Thymus (tissue), 11 donors: ENCODE measurements at regions not wholly inside any gene's neighbourhood (a gene's known extent, or its start where the extent isn't known, plus 50 kb on each side); places are given as distances from the start of the nearest gene placed in this dataset.
"Not testable (repeated sequence)": the region's sequence is repeated elsewhere in the genome, so short reads cannot be mapped to it uniquely, and the experiment has no call there.

ENCODE experiments used
- DNase-seq, 9 donors: peaks; one replicate each; pipeline ENCODE4 v3.0.0-alpha.2; 2013; ENCODE audit warnings: low spot score in 9 of 9, low read depth in 6 of 9, missing footprints in 1 of 9
- H3K27ac ChIP-seq, 2 donors: one replicate each; pipeline ENCODE4 v1.5.1; 2013; ENCODE audit warnings: control low read depth in 1 of 2, low read depth in 1 of 2, low read length in 1 of 2, mild to moderate bottlenecking in 1 of 2, moderate library complexity in 1 of 2
- H3K27me3 ChIP-seq, 2 donors: one replicate each; pipeline ENCODE4 v1.5.1; 2013; ENCODE audit warnings: low read length in 1 of 2; ENCODE audit not compliant: control insufficient read depth in 2 of 2, insufficient read depth in 1 of 2
- H3K36me3 ChIP-seq, 2 donors: one replicate each; pipeline ENCODE4 v1.5.1; 2013; ENCODE audit warnings: low read length in 1 of 2, mild to moderate bottlenecking in 1 of 2, moderate library complexity in 1 of 2; ENCODE audit not compliant: control insufficient read depth in 2 of 2, insufficient read depth in 2 of 2
- H3K4me1 ChIP-seq, 2 donors: one replicate each; pipeline ENCODE4 v1.5.1; 2013; ENCODE audit warnings: low read length in 2 of 2; ENCODE audit not compliant: control insufficient read depth in 2 of 2, insufficient read depth in 2 of 2
- H3K4me3 ChIP-seq, 2 donors: one replicate each; pipeline ENCODE4 v1.5.1; 2013; ENCODE audit warnings: low read length in 2 of 2, control low read depth in 1 of 2, mild to moderate bottlenecking in 1 of 2
- H3K9me3 ChIP-seq, 2 donors: one replicate each; pipeline ENCODE4 v1.5.1; 2013; ENCODE audit warnings: low read length in 1 of 2, mild to moderate bottlenecking in 1 of 2; ENCODE audit not compliant: control insufficient read depth in 2 of 2, insufficient read depth in 1 of 2
- WGBS: extraction: QIAGEN DNeasy Blood & Tissue Kit; methylation state at CpG from one replicate; pipeline ENCODE4 v1.1.7; 2013; 5-methylcytosine and 5-hydroxymethylcytosine counted together
- donor health status: healthy.

- H3K36me3 ChIP-seq = no peaks in the 10 kb centered on the region
- no peaks in the 10 kb centered on the region for H3K4me1 ChIP-seq
- no peak overlapping the region for H3K4me3 ChIP-seq
- H3K9me3 ChIP-seq = no peaks in the 10 kb centered on the region
- no peaks in the 10 kb centered on the region for H3K27me3 ChIP-seq
- no peak for DNase-seq
- no peak overlapping the region for H3K27ac ChIP-seq
Observed at GRCh38 chr4:43496188-43496587, 603.7 kb downstream of the GRXCR1 start.

DNA sequence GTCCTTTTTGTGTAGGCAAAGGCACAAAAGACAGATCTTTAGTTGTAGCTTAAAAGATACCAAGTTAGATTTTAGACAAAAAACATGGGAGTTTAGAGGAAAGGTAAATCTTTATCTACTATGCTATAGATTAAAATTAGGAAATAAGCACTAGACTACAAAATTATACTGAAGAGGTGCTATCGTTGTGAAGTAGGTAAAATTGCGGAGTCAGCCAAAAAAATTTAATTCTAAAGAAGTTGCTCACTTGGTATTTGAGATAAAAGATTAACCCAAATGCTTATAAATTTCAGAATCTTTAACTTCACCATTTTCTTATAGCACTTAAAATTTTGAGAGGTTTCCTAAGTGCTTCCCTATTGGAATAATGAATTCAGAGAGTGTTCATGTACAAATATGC, 604.1 kb downstream of the GRXCR1 start:
- Histone ChIP-seq H3K4me3 (no peak overlapping the region), H3K4me1 (no peaks in the 10 kb centered on the region), H3K27me3 (no peaks in the 10 kb centered on the region), H3K27ac (no peak overlapping the region), H3K36me3 (no peaks in the 10 kb centered on the region), H3K9me3 (no peaks in the 10 kb centered on the region)
- WGBS = 47% methylated on average over 2 of the region's 2 CpGs
- DNase-seq = no peak

DNA sequence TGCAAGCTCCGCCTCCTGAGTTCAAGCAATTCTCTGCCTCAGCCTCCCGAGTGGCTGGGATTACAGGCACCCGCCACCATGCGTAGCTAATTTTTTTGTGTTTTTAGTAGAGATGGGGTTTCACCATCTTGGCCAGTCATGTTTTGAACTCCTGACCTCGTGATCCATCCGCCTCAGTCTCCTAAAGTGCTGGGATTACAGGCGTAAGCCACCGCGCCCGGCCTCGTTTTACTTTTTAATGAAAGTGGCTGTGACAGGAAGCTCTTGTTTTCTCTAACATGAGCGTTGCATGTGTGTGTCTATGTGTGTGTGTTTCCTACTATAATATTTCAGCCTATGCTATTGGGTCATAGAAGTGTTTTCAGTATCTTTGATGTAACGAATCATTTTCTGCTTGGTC, 613.3 kb downstream of the GRXCR1 start:
- not testable (repeated sequence) for H3K27me3 ChIP-seq, H3K36me3 ChIP-seq, H3K27ac ChIP-seq, DNase-seq, H3K4me3 ChIP-seq, H3K4me1 ChIP-seq
- peaks cover 0 to 10% of the 10 kb centered on the region in 2 donors for H3K9me3 ChIP-seq
- 96% methylated on average over 13 of the region's 13 CpGs for WGBS

- Histone ChIP-seq H3K9me3 (peaks cover 0 to 7% of the 10 kb centered on the region in 2 donors), H3K36me3 (no peaks in the 10 kb centered on the region), H3K27ac (no peak overlapping the region), H3K4me3 (no peak overlapping the region), H3K27me3 (no peaks in the 10 kb centered on the region), H3K4me1 (no peaks in the 10 kb centered on the region)
- no peak for DNase-seq
- WGBS = 92% methylated on average over 1 of the region's 1 CpG
Observed at GRCh38 chr4:43512253-43512652, 619.7 kb downstream of the GRXCR1 start.

DNA sequence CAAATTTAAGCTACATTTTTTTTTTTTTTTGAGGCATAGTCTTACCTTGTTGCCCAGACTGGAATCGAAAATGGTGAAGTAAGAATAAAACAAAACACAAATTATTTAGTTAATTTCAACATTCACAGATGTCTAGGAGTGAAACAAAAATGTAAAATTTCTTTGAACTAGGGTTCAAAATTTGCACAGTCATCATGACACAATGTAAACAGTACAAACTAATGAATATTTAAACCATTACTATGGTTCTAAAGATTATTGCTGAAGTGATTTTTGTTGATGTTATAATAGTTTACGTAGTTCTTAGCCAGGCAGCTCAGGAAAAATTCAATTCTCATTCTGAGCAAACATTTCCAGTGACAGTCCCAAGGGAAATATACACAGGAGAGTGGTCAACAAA, 633.1 kb downstream of the GRXCR1 start:
- no peaks in the 10 kb centered on the region for H3K9me3 ChIP-seq
- H3K4me3 ChIP-seq = no peak overlapping the region
- no peaks in the 10 kb centered on the region for H3K27me3 ChIP-seq
- no peaks in the 10 kb centered on the region for H3K36me3 ChIP-seq
- no peaks in the 10 kb centered on the region for H3K4me1 ChIP-seq
- no peak overlapping the region for H3K27ac ChIP-seq
- 92% methylated on average over 2 of the region's 2 CpGs for WGBS
- no peak for DNase-seq

- no peak for DNase-seq
- Histone ChIP-seq H3K36me3 (no peaks in the 10 kb centered on the region), H3K4me3 (no peak overlapping the region), H3K27me3 (no peaks in the 10 kb centered on the region), H3K4me1 (no peaks in the 10 kb centered on the region), H3K9me3 (peaks cover 0 to 7% of the 10 kb centered on the region in 2 donors), H3K27ac (no peak overlapping the region)
- 77% methylated on average over 1 of the region's 1 CpG for WGBS
Observed at GRCh38 chr4:43547561-43547960, 655.0 kb downstream of the GRXCR1 start.

- Histone ChIP-seq H3K36me3 (no peaks in the 10 kb centered on the region), H3K4me1 (no peaks in the 10 kb centered on the region), H3K27me3 (no peaks in the 10 kb centered on the region), H3K27ac (no peak overlapping the region), H3K9me3 (peaks cover 0 to 15% of the 10 kb centered on the region in 2 donors), H3K4me3 (no peak overlapping the region)
- WGBS = 90% methylated on average over 24 of the region's 24 CpGs
- no peak for DNase-seq
Observed at GRCh38 chr4:43550981-43551627, 658.6 kb downstream of the GRXCR1 start.

DNA sequence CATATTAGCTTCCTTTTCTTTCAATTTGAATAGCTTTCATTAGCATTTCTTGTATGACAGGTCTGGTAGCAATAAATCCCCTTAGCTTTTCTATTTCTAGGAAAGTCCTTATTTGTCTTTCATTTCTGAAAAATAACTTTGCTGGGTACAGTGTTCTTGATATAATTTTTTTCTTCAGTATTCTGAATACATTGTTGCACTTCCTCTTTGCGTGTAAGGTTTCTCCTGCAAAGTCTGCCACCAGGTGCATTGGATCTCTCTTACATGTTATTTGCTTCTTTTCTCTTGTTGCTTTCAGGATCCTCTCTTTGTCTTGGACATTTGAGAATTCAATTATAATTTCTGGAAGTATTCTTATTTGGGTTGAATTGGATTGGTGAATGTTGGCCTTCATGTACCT, 663.7 kb downstream of the GRXCR1 start:
- 81% methylated on average over 1 of the region's 1 CpG for WGBS

GRCh38 chr4:43560047-43560446, 667.5 kb downstream of the GRXCR1 start:
- no peaks in the 10 kb centered on the region for H3K4me1 ChIP-seq
- H3K27me3 ChIP-seq = no peaks in the 10 kb centered on the region
- DNase-seq = no peak
- peaks cover 0 to 3% of the 10 kb centered on the region in 2 donors for H3K9me3 ChIP-seq
- no peak overlapping the region for H3K4me3 ChIP-seq
- 97% methylated on average over 1 of the region's 1 CpG for WGBS
- H3K27ac ChIP-seq = no peak overlapping the region
- H3K36me3 ChIP-seq = no peaks in the 10 kb centered on the region

More for the DNA sequence above, 663.7 kb downstream of the GRXCR1 start:
- H3K36me3 ChIP-seq = no peaks in the 10 kb centered on the region
- no peaks in the 10 kb centered on the region for H3K27me3 ChIP-seq
- no peak for DNase-seq
- H3K4me3 ChIP-seq = no peak overlapping the region
- H3K9me3 ChIP-seq = peaks cover 3 to 11% of the 10 kb centered on the region in 2 donors
- no peaks in the 10 kb centered on the region for H3K4me1 ChIP-seq
- no peak overlapping the region for H3K27ac ChIP-seq
